WTC11 (cell line): ENCODE measurements at regions not wholly inside any gene's neighbourhood (a gene's known extent, or its start where the extent isn't known, plus 50 kb on each side); places are given as distances from the start of the nearest gene placed in this dataset.

Experiments used
- ATAC-seq: fragments of 200-7000 bp; cut with Tn5 transposase; 2 replicates; pipeline ENCODE4 v1.10.0; 2021; ENCODE audit warnings: mild to moderate bottlenecking, moderate library complexity
- CTCF ChIA-PET: fragments of 300-600 bp; sonication (Branson Sonifier 250); formaldehyde crosslinking; loops from one replicate; lab custom pipeline; 2021; ENCODE audit warnings: antibody characterized with exemption; lab: Charles Lee
- POLR2A ChIA-PET: fragments of 350-600 bp; sonication (Branson Sonifier 250); formaldehyde crosslinking; loops from one replicate; lab custom pipeline; 2021; ENCODE audit warnings: antibody characterized with exemption; lab: Charles Lee
- DNase-seq: peaks from one replicate; pipeline ENCODE4 v3.0.0; 2021; ENCODE audit warnings: low spot score
- H3K27ac Mint-ChIP-seq: 2 replicates; pipeline ENCODE4 v1.8.0; 2021; ENCODE audit warnings: mixed read lengths
- H3K27me3 Mint-ChIP-seq: 2 replicates; pipeline ENCODE4 v1.8.0; 2021; ENCODE audit warnings: low read depth, mild to moderate bottlenecking, moderate library complexity, mixed read lengths
- H3K36me3 Mint-ChIP-seq: 2 replicates; pipeline ENCODE4 v1.8.0; 2021; ENCODE audit warnings: mixed read lengths
- H3K4me1 Mint-ChIP-seq: 2 replicates; pipeline ENCODE4 v1.8.0; 2022; ENCODE audit warnings: mixed read lengths
- H3K4me3 Mint-ChIP-seq: 2 replicates; pipeline ENCODE4 v1.8.0; 2021; ENCODE audit warnings: mild to moderate bottlenecking, moderate library complexity, mixed read lengths
- H3K9me3 Mint-ChIP-seq: 2 replicates; pipeline ENCODE4 v1.8.0; 2021; ENCODE audit warnings: mixed read lengths
- AR ChIP-seq: fragments of 250-450 bp; sonication (Bioruptor Pico); IDR thresholded peaks from 2 replicates; pipeline ENCODE4 v1.9.0; 2021; ENCODE audit warnings: mild to moderate bottlenecking
- ATF6 ChIP-seq: sonication (generic); formaldehyde crosslinking; IDR thresholded peaks from 2 replicates; pipeline ENCODE4 v1.8.1; 2023; ENCODE audit warnings: mild to moderate bottlenecking, missing genetic modification reagents
- CBFB ChIP-seq: sonication (generic); formaldehyde crosslinking; IDR thresholded peaks from 2 replicates; pipeline ENCODE4 v1.8.1; 2022; ENCODE audit warnings: mild to moderate bottlenecking, low read depth, missing genetic modification reagents
- EMX1 ChIP-seq: fragments of 250-450 bp; sonication (Bioruptor Pico); IDR thresholded peaks from 2 replicates; pipeline ENCODE4 v1.8.0; 2021; ENCODE audit warnings: mild to moderate bottlenecking
- ERG ChIP-seq: fragments of 250-450 bp; sonication (Bioruptor Pico); IDR thresholded peaks from 2 replicates; pipeline ENCODE4 v1.8.0; 2021; ENCODE audit warnings: mild to moderate bottlenecking
- HMGXB4 ChIP-seq: sonication (generic); formaldehyde crosslinking; IDR thresholded peaks from 2 replicates; pipeline ENCODE4 v1.8.1; 2023; ENCODE audit warnings: mild to moderate bottlenecking, moderate library complexity, missing genetic modification reagents
- IRF1 ChIP-seq: sonication (generic); formaldehyde crosslinking; IDR thresholded peaks from 2 replicates; pipeline ENCODE4 v1.8.0; 2023; ENCODE audit warnings: missing genetic modification reagents
- KAT7 ChIP-seq: sonication (generic); formaldehyde crosslinking; IDR thresholded peaks from 2 replicates; pipeline ENCODE4 v1.8.1; 2023; ENCODE audit warnings: missing genetic modification reagents, mild to moderate bottlenecking, borderline replicate concordance
- MXD4 ChIP-seq: fragments of 250-450 bp; sonication (Bioruptor Pico); IDR thresholded peaks from 2 replicates; pipeline ENCODE4 v1.8.0; 2021; ENCODE audit warnings: mild to moderate bottlenecking, moderate library complexity, borderline replicate concordance
- NFATC4 ChIP-seq: fragments of 250-450 bp; sonication (Bioruptor Pico); IDR thresholded peaks from 2 replicates; pipeline ENCODE4 v1.9.0; 2021; ENCODE audit warnings: mild to moderate bottlenecking
- NFE2L1 ChIP-seq: sonication (generic); formaldehyde crosslinking; IDR thresholded peaks from 2 replicates; pipeline ENCODE4 v1.8.1; 2023; ENCODE audit warnings: missing genetic modification reagents
- NFYB ChIP-seq: sonication (generic); formaldehyde crosslinking; conservative IDR thresholded peaks from 2 replicates; pipeline ENCODE4 v1.8.0; 2022; ENCODE audit warnings: low read depth, missing genetic modification reagents
- RELA ChIP-seq: sonication (generic); formaldehyde crosslinking; IDR thresholded peaks from 2 replicates; pipeline ENCODE4 v1.8.1; 2022; ENCODE audit warnings: missing genetic modification reagents, mild to moderate bottlenecking, borderline replicate concordance
- RORB ChIP-seq: fragments of 250-450 bp; sonication (Bioruptor Pico); IDR thresholded peaks from 2 replicates; pipeline ENCODE4 v1.9.0; 2021; ENCODE audit warnings: mild to moderate bottlenecking
- SOX15 ChIP-seq: fragments of 250-450 bp; sonication (Bioruptor Pico); IDR thresholded peaks from 2 replicates; pipeline ENCODE4 v1.9.0; 2021; ENCODE audit warnings: mild to moderate bottlenecking
- STAT6 ChIP-seq: sonication (generic); formaldehyde crosslinking; conservative IDR thresholded peaks from 2 replicates; pipeline ENCODE4 v1.8.1; 2023; ENCODE audit warnings: mild to moderate bottlenecking, low read depth, missing genetic modification reagents, moderate library complexity
- TCF7 ChIP-seq: sonication (generic); formaldehyde crosslinking; IDR thresholded peaks from 2 replicates; pipeline ENCODE4 v1.8.0; 2022; ENCODE audit warnings: mild to moderate bottlenecking, low read depth, missing genetic modification reagents, moderate library complexity
- USF2 ChIP-seq: sonication (generic); formaldehyde crosslinking; IDR thresholded peaks from 2 replicates; pipeline ENCODE4 v1.8.1; 2023; ENCODE audit warnings: mild to moderate bottlenecking, missing genetic modification reagents, moderate library complexity
- ZBTB21 ChIP-seq: sonication (generic); formaldehyde crosslinking; IDR thresholded peaks from 2 replicates; pipeline ENCODE4 v1.8.1; 2023; ENCODE audit warnings: mild to moderate bottlenecking, missing genetic modification reagents, borderline replicate concordance
- ZNF232 ChIP-seq: sonication (generic); formaldehyde crosslinking; IDR thresholded peaks from 2 replicates; pipeline ENCODE4 v1.8.0; 2022; ENCODE audit warnings: mild to moderate bottlenecking, missing genetic modification reagents
- ZNF671 ChIP-seq: fragments of 250-450 bp; sonication (Bioruptor Pico); IDR thresholded peaks from 2 replicates; pipeline ENCODE4 v1.8.0; 2021; ENCODE audit warnings: mild to moderate bottlenecking

GRCh38 chr3:165549665-165550064, 287.6 kb downstream of the BCHE start:
- no peak; the same call in 1 of the 2 replicates for ATAC-seq
- Mint-ChIP-seq H3K27ac (peak overlapping the region; percentile 36; the same call in 1 of the 2 replicates), H3K4me1 (peaks cover 2% of the 10 kb centered on the region; the same call in 1 of the 2 replicates), H3K9me3 (peaks cover 10% of the 10 kb centered on the region; the same call in 1 of the 2 replicates), H3K27me3 (no peaks in the 10 kb centered on the region), H3K36me3 (no peaks in the 10 kb centered on the region), H3K4me3 (no peak overlapping the region)
- TF ChIP-seq SOX15 (no peak), ZNF232 (CRISPR knock-in tag) (no peak), TCF7 (no peak), ATF6 (no peak), MXD4 (CRISPR knock-in tag) (no peak)
- ChIA-PET CTCF (no interaction called here), POLR2A (no interaction called here)
- no peak for DNase-seq

- ATAC-seq, result no peak
- peaks cover 10% of the 10 kb centered on the region; the same call in 1 of the 2 replicates for H3K9me3 Mint-ChIP-seq
- no peak overlapping the region for H3K27ac Mint-ChIP-seq
- CTCF ChIA-PET, result no interaction called here
- no peak overlapping the region for H3K4me3 Mint-ChIP-seq
- no peaks in the 10 kb centered on the region for H3K36me3 Mint-ChIP-seq
- H3K4me1 Mint-ChIP-seq, result peaks cover 2% of the 10 kb centered on the region; the same call in 1 of the 2 replicates
- POLR2A ChIA-PET, result no interaction called here
- DNase-seq, result no peak
- TF ChIP-seq NFYB (CRISPR knock-in tag), result no peak
- TF ChIP-seq EMX1 (CRISPR knock-in tag), result no peak
- TF ChIP-seq HMGXB4 (CRISPR knock-in tag), result no peak
- no peaks in the 10 kb centered on the region for H3K27me3 Mint-ChIP-seq
Measured at GRCh38 chr3:165549037-165549436, 288.2 kb downstream of the BCHE start.

GRCh38 chr3:165545059-165545458, 292.2 kb downstream of the BCHE start:
- DNase-seq (no peak), ATAC-seq (no peak)
- Mint-ChIP-seq H3K27me3 (no peaks in the 10 kb centered on the region), H3K36me3 (no peaks in the 10 kb centered on the region), H3K9me3 (no peaks in the 10 kb centered on the region), H3K4me1 (peaks cover 2% of the 10 kb centered on the region; the same call in 1 of the 2 replicates), H3K4me3 (no peak overlapping the region), H3K27ac (no peak overlapping the region)
- POLR2A ChIA-PET, result no interaction called here
- CTCF ChIA-PET, result no interaction called here
- TF ChIP-seq ZNF671 (CRISPR knock-in tag) (no peak), IRF1 (CRISPR knock-in tag) (no peak), STAT6 (CRISPR knock-in tag) (no peak), KAT7 (CRISPR knock-in tag) (no peak), NFE2L1 (no peak), ERG (CRISPR knock-in tag) (no peak), USF2 (CRISPR knock-in tag) (no peak), RELA (CRISPR knock-in tag) (no peak), CBFB (CRISPR knock-in tag) (no peak), ZBTB21 (no peak), NFATC4 (CRISPR knock-in tag) (no peak), AR (no peak), NFYB (CRISPR knock-in tag) (no peak), RORB (no peak)
